Thymus (tissue), 11 donors: ENCODE measurements at regions not wholly inside any gene's neighbourhood (a gene's known extent, or its start where the extent isn't known, plus 50 kb on each side); places are given as distances from the start of the nearest gene placed in this dataset.

ENCODE experiments used
- DNase-seq, 9 donors: peaks; one replicate each; pipeline ENCODE4 v3.0.0-alpha.2; 2013; ENCODE audit warnings: low spot score in 9 of 9, low read depth in 6 of 9, missing footprints in 1 of 9
- H3K27ac ChIP-seq, 2 donors: one replicate each; pipeline ENCODE4 v1.5.1; 2013; ENCODE audit warnings: control low read depth in 1 of 2, low read depth in 1 of 2, low read length in 1 of 2, mild to moderate bottlenecking in 1 of 2, moderate library complexity in 1 of 2
- H3K27me3 ChIP-seq, 2 donors: one replicate each; pipeline ENCODE4 v1.5.1; 2013; ENCODE audit warnings: low read length in 1 of 2; ENCODE audit not compliant: control insufficient read depth in 2 of 2, insufficient read depth in 1 of 2
- H3K36me3 ChIP-seq, 2 donors: one replicate each; pipeline ENCODE4 v1.5.1; 2013; ENCODE audit warnings: low read length in 1 of 2, mild to moderate bottlenecking in 1 of 2, moderate library complexity in 1 of 2; ENCODE audit not compliant: control insufficient read depth in 2 of 2, insufficient read depth in 2 of 2
- H3K4me1 ChIP-seq, 2 donors: one replicate each; pipeline ENCODE4 v1.5.1; 2013; ENCODE audit warnings: low read length in 2 of 2; ENCODE audit not compliant: control insufficient read depth in 2 of 2, insufficient read depth in 2 of 2
- H3K4me3 ChIP-seq, 2 donors: one replicate each; pipeline ENCODE4 v1.5.1; 2013; ENCODE audit warnings: low read length in 2 of 2, control low read depth in 1 of 2, mild to moderate bottlenecking in 1 of 2
- H3K9me3 ChIP-seq, 2 donors: one replicate each; pipeline ENCODE4 v1.5.1; 2013; ENCODE audit warnings: low read length in 1 of 2, mild to moderate bottlenecking in 1 of 2; ENCODE audit not compliant: control insufficient read depth in 2 of 2, insufficient read depth in 1 of 2
- WGBS: extraction: QIAGEN DNeasy Blood & Tissue Kit; methylation state at CpG from one replicate; pipeline ENCODE4 v1.1.7; 2013; 5-methylcytosine and 5-hydroxymethylcytosine counted together
- donor health status: healthy.

- H3K4me3 ChIP-seq: no peak overlapping the region
- DNase-seq: no peak
- no peak overlapping the region for H3K27ac ChIP-seq
- H3K36me3 ChIP-seq: no peaks in the 10 kb centered on the region
- WGBS: 82% methylated on average over 4 of the region's 4 CpGs
- no peaks in the 10 kb centered on the region for H3K4me1 ChIP-seq
- H3K27me3 ChIP-seq: no peaks in the 10 kb centered on the region
- peaks cover 0 to 6% of the 10 kb centered on the region in 2 donors for H3K9me3 ChIP-seq
These were observed 156.6 kb upstream of the CNTNAP2 start for GRCh38 chr7:145959981-145960380.

DNA sequence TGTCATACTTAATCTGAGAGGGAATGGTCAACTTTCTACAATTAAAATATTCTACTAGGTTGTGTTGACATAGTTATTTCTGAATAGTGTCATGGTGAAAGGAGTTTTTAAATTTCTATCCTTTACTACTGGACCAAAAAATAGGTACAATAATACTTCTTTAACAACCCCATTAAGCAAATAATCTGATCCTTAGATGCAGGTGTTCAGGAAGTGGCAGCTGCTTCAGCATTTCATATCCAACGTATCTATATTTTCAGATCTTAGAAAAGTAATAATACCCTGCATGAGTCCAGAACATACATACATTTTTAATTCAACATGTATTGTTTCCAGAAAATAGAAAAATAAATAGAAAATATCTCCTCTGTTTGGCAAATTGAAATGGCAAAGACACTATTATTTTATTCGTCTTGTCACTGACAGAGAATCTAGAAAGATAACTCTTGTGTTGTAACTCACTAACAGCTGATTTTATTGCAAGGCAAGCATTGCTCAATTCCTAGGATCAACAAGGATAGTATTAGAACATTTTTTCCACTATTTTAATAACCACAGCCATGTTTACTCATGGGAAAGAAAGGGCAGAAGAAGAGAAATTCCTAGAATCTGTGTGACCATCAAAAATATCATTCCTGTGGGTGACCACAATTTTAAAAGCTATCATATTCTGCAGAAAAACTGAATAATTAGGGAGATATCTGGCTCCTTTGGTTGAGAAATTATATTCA, 159.3 kb upstream of the CNTNAP2 start:
- Histone ChIP-seq H3K4me1 (no peaks in the 10 kb centered on the region), H3K4me3 (no peak overlapping the region), H3K36me3 (no peaks in the 10 kb centered on the region), H3K27me3 (no peaks in the 10 kb centered on the region), H3K9me3 (peaks cover 0 to 3% of the 10 kb centered on the region in 2 donors), H3K27ac (no peak overlapping the region)
- WGBS: 89% methylated on average over 2 of the region's 2 CpGs
- DNase-seq: no peak

- WGBS: 99% methylated on average over 1 of the region's 1 CpG
- Histone ChIP-seq H3K4me1 (no peaks in the 10 kb centered on the region), H3K9me3 (no peaks in the 10 kb centered on the region), H3K27me3 (no peaks in the 10 kb centered on the region), H3K27ac (no peak overlapping the region), H3K36me3 (no peaks in the 10 kb centered on the region), H3K4me3 (no peak overlapping the region)
- no peak for DNase-seq
These were observed 165.0 kb upstream of the CNTNAP2 start for GRCh38 chr7:145951566-145951965.

DNA sequence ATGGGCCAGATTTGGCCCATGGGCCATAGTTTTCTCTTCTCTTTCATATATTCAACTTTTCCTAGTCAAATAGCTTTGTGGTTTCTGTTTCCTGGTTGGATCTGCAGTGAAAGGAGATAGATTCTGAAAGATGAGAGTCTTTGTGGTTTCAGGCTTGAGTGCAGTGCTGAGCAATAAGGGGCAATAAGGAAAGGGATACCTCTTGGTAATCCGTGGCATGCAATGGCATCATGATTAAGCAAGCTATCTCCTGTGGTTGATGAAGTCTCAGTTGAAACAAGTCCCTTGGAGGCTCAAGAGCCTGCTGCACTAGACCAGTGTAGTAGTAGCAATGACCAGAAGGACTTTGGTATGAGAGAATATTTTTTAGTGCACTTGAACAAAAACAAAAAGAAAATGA, 187.7 kb upstream of the CNTNAP2 start:
- Histone ChIP-seq H3K9me3 (peaks cover 0 to 2% of the 10 kb centered on the region in 2 donors), H3K27me3 (no peaks in the 10 kb centered on the region), H3K4me1 (no peaks in the 10 kb centered on the region), H3K27ac (no peak overlapping the region), H3K36me3 (no peaks in the 10 kb centered on the region), H3K4me3 (no peak overlapping the region)
- 22% methylated on average over 1 of the region's 1 CpG for WGBS
- DNase-seq: no peak

GRCh38 chr7:145919712-145920111, 196.9 kb upstream of the CNTNAP2 start:
- no peak for DNase-seq
- Histone ChIP-seq H3K27me3 (no peaks in the 10 kb centered on the region), H3K4me3 (no peak overlapping the region), H3K27ac (no peak overlapping the region), H3K4me1 (no peaks in the 10 kb centered on the region), H3K36me3 (no peaks in the 10 kb centered on the region), H3K9me3 (peaks cover 0 to 19% of the 10 kb centered on the region in 2 donors)
- WGBS: 96% methylated on average over 1 of the region's 1 CpG

DNA sequence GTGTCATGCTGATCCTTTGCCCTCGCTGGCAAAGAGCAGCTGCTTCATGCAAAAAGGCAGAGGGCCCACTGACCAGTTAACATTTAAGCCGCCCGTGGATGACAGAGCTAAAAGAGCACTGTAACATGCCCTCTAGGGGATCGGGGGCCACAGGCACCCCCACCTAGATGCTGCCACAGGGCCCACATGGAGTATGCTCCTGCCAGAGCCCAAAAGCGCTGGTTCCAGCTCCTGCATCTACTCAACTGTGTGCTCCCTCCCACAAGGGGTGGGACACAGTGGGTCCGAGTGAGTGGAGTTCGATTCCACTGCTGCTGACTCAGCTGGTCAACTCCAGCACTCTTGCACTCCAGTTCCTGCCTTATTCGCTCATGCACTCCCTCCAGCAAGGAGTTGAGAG, 199.8 kb upstream of the CNTNAP2 start:
- 91% methylated on average over 8 of the region's 8 CpGs for WGBS
- Histone ChIP-seq H3K9me3 (peaks cover 0 to 19% of the 10 kb centered on the region in 2 donors), H3K27ac (no peak overlapping the region), H3K4me1 (no peaks in the 10 kb centered on the region), H3K4me3 (no peak overlapping the region), H3K27me3 (no peaks in the 10 kb centered on the region), H3K36me3 (no peaks in the 10 kb centered on the region)
- DNase-seq: no peak

DNA sequence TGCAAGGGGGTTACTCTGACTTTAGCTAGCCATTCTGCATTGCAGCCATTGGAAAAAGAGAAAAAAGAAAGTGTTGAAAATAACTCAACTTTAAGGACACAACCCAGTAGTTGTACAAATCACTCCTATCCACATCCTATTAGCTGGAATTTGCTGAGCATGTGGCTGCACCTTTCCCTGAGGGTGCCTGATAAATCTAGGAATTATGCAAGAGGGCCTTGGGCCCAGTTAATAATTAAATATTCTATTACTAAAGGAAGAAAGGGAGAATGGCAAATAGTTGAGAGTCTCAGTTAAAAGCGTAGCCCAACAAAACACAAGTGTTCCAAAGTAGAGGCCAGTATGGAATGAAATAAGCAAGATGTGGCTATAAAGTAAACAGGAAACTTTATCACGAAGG, 200.9 kb upstream of the CNTNAP2 start:
- 89% methylated on average over 2 of the region's 2 CpGs for WGBS

GRCh38 chr7:145909991-145910513, 206.5 kb upstream of the CNTNAP2 start:
- Histone ChIP-seq H3K4me3 (no peak overlapping the region), H3K4me1 (no peaks in the 10 kb centered on the region), H3K27me3 (no peaks in the 10 kb centered on the region), H3K36me3 (no peaks in the 10 kb centered on the region), H3K27ac (no peak overlapping the region), H3K9me3 (no peaks in the 10 kb centered on the region)
- no peak for DNase-seq
- 42% methylated on average over 3 of the region's 3 CpGs for WGBS

More for the DNA sequence above, 200.9 kb upstream of the CNTNAP2 start:
- Histone ChIP-seq H3K27me3 (no peaks in the 10 kb centered on the region), H3K27ac (no peak overlapping the region), H3K9me3 (peaks cover 0 to 16% of the 10 kb centered on the region in 2 donors), H3K36me3 (no peaks in the 10 kb centered on the region), H3K4me1 (no peaks in the 10 kb centered on the region), H3K4me3 (no peak overlapping the region)
- DNase-seq: no peak

- H3K9me3 ChIP-seq: peaks cover 0 to 9% of the 10 kb centered on the region in 2 donors
- no peaks in the 10 kb centered on the region for H3K4me1 ChIP-seq
- no peak overlapping the region for H3K4me3 ChIP-seq
- DNase-seq: no peak
- no peak overlapping the region for H3K27ac ChIP-seq
- H3K36me3 ChIP-seq: no peaks in the 10 kb centered on the region
- H3K27me3 ChIP-seq: no peaks in the 10 kb centered on the region
These were observed 212.9 kb upstream of the CNTNAP2 start for GRCh38 chr7:145903658-145904057.
